ENCODE measurements at regions not wholly inside any gene's neighbourhood (a gene's known extent, or its start where the extent isn't known, plus 50 kb on each side); places are given as distances from the start of the nearest gene placed in this dataset.

- no peak for DNase-seq
Observed at GRCh38 chr2:13021470-13021957, 304.8 kb downstream of the TRIB2 start.

- no peak for DNase-seq
Observed at GRCh38 chr2:13030606-13031005, 313.9 kb downstream of the TRIB2 start.

DNA sequence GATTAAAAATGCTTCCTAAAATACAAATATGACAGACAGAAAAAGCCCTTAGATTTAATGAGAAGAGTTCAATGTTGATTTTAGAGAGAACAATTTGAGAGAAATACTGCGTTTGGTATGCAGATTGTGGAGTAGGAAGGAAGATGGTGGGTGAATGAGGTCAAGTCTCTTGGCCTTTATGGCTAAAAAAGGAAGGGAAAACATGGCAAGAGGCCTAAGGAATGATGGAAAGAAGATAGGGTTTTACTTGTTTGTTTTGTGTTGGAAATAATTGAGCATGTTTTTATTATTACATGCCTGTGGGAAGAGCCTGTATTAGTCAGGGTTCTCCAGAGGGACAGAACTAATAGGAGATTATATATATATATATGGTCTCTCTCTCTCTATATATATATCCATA lies 318.1 kb downstream of the TRIB2 start:
- no peak for DNase-seq

DNA sequence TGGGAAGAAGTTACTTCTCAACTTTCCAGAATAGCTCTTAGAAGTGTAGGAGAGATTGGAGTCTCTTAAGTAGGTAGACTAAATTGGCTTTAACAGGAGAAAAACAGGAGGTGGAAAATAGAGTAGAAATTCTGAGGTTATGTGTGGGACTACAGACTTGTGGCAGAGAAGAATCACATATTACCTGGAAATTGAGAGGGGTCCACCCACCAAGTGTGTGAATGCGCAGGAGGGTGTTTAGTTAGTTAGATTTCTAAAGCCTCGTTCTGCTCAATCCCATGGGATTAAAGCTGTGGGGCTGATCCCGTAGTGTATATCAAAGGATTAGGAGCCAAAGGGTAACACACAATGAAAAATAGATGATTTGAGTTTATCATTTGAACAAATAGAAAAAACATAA lies 319.1 kb downstream of the TRIB2 start:
- DNase-seq: no peak

- DNase-seq: no peak
Observed at GRCh38 chr2:13040043-13040442, 323.3 kb downstream of the TRIB2 start.

- DNase-seq: no peak
Observed at GRCh38 chr2:13046557-13047165, 329.9 kb downstream of the TRIB2 start.

DNA sequence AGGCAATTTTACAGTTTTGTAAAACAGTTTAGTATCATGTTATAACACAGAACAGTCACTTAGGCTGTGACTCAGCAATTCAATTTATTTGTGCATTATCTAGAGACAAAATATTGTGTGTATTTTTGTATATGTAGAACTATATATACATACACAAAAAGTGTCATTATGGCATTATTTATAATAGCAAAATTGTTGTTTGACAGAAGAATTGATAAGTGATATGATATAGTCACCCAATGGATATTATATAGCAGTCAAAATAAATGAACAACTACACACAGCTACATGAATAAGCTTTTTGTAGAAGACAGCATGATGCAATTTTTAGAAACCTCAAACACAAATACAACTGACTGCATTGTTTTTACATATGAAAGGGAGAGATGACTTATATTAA lies 334.0 kb downstream of the TRIB2 start:
- DNase-seq: no peak

- DNase-seq: no peak
Observed at GRCh38 chr2:13052547-13052946, 335.8 kb downstream of the TRIB2 start.

- DNase-seq: no peak
Observed at GRCh38 chr2:13056259-13056843, 339.6 kb downstream of the TRIB2 start.

GRCh38 chr2:13057671-13058070 lies 340.9 kb downstream of the TRIB2 start:
- DNase-seq: no peak

- DNase-seq: no peak
Observed at GRCh38 chr2:13066676-13067075, 349.9 kb downstream of the TRIB2 start.

- DNase-seq: no peak
Observed at GRCh38 chr2:13067508-13067907, 350.8 kb downstream of the TRIB2 start.

GRCh38 chr2:13089971-13090370 lies 373.2 kb downstream of the TRIB2 start:
- no peak for DNase-seq

- no peak for DNase-seq
Observed at GRCh38 chr2:13091455-13091854, 374.7 kb downstream of the TRIB2 start.

DNA sequence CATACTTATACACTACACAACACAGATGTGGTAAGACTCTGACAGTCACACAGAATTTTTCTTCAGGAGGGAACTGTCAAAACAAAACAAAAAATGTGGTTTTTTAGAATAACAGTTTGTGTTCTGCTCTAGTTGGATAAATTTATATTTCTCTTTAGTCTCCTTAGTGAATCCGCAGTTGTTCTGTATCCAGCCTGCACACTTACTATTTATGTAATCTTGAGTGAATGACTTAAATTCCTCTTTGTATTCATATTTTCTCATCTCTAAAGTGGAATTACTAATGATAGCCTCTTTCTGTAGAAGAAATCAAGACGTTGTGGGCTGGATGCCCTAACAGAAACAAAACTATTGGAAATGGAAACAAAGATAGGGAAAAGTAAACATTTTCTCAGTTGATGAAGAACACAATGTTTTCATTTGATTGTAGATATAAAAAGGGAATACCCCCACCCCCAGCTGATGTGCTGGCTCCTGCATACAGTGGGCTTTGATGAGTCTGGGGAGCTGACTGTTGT lies 375.2 kb downstream of the TRIB2 start:
- DNase-seq: no peak

DNA sequence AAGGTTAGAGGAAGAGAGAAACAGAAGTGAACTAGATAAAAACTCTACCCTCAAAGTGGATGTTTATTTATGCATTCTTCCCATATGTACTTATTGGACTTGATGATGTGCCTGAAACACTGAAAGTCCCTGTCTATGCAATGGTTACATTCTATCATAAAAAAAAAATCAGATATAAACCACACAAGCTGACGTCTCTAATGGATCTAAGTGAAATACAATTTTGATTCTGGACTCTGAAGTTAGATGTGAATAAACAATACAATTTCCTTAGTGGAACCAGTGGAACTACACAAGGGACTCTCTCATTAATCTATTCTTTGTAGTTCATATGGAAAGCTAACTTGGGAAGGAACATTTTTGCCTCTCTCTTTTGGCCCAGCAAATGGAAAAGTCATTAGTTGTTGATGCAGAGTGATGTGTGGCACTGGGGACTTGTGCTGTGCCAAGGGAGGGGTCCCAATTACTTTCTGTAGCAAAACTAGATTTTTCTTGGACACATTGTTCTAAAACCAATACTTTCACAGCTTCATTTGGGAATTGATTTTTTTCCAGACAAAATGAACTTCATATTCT lies 376.8 kb downstream of the TRIB2 start:
- DNase-seq: no peak

DNA sequence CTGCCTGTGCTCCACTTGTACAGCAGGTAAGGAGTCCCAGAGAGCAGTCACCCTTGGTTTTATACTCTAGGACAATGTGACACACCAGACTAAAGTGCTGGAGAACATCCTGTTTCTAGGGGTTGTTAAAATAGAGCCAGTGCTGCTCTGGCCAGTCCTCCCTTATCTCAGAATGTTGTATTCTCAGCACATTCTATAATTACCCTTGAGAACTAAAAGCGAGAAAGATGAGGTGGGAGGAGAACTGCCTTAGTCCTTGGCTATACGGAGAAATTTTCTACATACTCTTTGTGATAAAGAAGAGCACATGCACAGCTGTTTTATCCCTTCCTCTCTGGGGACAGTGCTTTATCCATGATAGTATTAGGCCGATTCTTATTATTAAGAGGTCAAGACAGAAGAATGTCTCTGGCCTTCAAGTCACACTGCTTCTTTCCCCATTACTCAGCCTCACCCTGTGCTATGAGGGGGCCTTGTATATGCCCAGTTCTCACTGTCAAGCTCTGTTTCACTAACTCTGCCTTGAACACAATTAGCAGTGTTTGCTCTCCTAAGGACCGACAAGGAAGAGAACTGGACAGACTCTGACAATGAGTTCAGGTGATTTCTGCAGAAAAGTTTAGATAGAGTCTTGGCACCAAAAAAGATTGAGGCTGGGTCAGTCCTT lies 385.8 kb downstream of the TRIB2 start:
- DNase-seq: no peak

GRCh38 chr2:13103151-13103550 lies 386.4 kb downstream of the TRIB2 start:
- no peak for DNase-seq

DNA sequence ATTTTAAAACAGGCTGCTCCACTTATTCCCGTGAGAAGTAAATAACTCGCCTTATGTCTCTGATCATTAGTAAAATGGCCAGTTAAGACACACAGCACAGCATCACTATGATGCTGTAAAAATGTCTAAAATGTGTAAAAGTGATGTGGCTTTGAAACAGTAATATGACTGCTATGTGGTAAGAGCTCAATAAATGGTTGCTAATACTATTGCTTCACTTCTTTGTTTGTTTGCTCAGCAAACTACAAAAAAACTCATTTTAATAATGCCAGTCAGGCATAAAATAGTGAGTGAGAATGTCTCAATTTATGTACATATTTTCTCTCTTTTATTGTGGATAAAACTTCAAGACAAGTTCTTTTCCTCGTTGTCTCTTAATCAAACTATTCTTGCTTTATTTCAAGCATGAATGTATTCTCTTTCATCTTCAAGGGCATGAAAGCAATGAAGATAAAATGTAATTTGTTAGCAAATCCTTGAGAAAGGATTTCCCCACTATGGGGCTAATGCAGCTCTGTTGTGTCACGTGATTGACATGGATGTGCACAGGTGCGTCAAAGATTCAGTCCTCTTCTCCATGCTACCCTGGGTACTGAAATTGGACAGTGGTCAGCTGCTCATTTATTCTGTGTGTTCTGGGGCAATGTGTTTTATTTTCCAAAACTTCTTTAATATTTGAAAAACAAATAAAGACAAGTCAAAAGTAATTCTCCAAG lies 387.2 kb downstream of the TRIB2 start:
- DNase-seq: no peak

DNA sequence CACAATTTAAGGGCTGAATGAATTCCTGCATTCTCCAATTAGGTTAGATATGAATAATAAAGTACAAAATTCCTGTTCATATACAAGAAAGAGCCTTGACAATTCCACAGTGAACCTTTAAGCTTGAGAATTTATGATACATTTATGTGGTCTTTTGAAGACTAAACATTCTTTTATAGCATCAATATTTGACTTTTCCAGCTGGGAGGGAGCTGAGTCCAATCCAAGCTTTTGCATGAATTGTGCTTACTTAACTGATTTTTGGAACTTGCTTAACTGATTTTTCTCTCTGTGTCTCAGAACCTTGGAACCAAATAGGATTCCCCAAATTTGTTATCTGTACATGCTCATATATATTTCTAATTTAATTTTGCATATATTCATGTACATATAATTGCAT lies 388.0 kb downstream of the TRIB2 start:
- DNase-seq: no peak

DNA sequence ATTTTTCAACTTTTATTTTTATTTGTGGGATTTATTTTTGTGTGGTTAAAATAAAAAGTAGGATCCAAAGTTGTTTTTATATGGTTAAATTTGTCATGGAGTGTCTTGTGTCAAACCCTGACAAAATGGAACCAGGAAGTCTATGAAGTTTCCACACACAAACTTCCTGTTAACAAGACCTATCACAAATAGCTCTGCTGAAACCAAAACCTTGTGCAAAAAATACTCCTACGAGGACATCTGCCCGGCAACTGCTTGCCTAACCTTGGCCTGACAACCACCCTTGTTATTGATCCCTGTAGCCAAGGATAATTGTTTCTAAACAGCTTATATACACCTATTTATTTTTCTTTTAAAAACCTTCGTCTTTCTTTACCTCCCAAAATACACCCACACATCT lies 389.6 kb downstream of the TRIB2 start:
- no peak for DNase-seq

- DNase-seq: no peak
Observed at GRCh38 chr2:13109516-13109915, 392.8 kb downstream of the TRIB2 start.

DNA sequence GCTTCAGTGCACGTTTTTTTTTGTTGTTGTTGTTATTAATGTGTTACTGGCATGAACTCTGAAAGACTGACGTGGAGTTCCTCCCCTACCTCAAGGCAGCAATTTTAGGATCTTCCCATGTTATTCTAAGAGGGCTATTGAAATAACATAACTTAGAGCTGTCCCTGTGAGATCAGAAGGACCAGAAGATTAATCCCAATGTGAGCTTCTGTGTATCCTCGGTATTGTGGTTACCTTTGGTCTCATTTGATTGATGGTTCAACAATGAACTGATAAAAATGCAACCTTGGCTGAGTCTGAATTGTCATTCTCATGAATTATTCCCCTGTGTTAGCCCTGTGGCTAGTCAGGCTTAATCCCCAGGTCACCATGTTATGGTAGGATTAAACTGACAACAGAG lies 394.1 kb downstream of the TRIB2 start:
- no peak for DNase-seq

All from stimulated activated naive CD4-positive, alpha-beta T cell treated with Interleukin-2 at 50 U/mL for 16 hours (primary cell).